ENCODE measurements at regions not wholly inside any gene's neighbourhood (a gene's known extent, or its start where the extent isn't known, plus 50 kb on each side); places are given as distances from the start of the nearest gene placed in this dataset.

- H3K9me3 ChIP-seq (replicated peaks; ENCODE audit: control insufficient read depth, insufficient read depth, low read length), result no peaks in the 10 kb centered on the region
- no peak overlapping the region for H2AFZ ChIP-seq (ENCODE audit: low read depth, low read length)
- H3K79me2 ChIP-seq (ENCODE audit: control insufficient read depth, insufficient read depth, low read length), result no peaks in the 10 kb centered on the region
- intact Hi-C loops (cut with micrococcal nuclease), result no loop called here
- POLR2A ChIA-PET, result no interaction called here
- no peak overlapping the region for H3K27ac ChIP-seq (ENCODE audit: insufficient read depth, low read depth, low read length)
- no peak for DNase-seq (ENCODE audit: low read depth, low spot score)
- H3K27me3 ChIP-seq (ENCODE audit: control insufficient read depth in 2 of 2, insufficient read depth in 2 of 2, low read length in 2 of 2), result no peaks in the 10 kb centered on the region
- no peak for TF ChIP-seq JUN (IDR thresholded peaks at IDR 0.05; ENCODE audit: borderline replicate concordance, insufficient read depth, insufficient read length, low read depth)
- TF ChIP-seq POLR2AphosphoS5 (IDR thresholded peaks at IDR 0.05; ENCODE audit: insufficient read depth, low read depth, low read length), result no peak
- TF ChIP-seq CTCF (IDR thresholded peaks at IDR 0.05; ENCODE audit: extremely low read depth in 1 of 2, insufficient read depth in 1 of 2, low read depth in 1 of 2, low read length in 2 of 2), result no peak
- TF ChIP-seq MAX (IDR thresholded peaks at IDR 0.05; ENCODE audit: insufficient read depth, insufficient read length), result no peak
- dilution Hi-C loops (cut with MboI; ENCODE audit: extremely low pct_ligation_motif_present, low sequenced_read_pairs), result no loop called here
- no peaks in the 10 kb centered on the region for H3K36me3 ChIP-seq (ENCODE audit: control insufficient read depth in 2 of 2, extremely low read depth in 1 of 2, insufficient read depth in 2 of 2, low read length in 2 of 2)
- H4K20me1 ChIP-seq (replicated peaks; ENCODE audit: control insufficient read depth, extremely low read depth, insufficient read depth, low read length), result no peaks in the 10 kb centered on the region
- H3K9ac ChIP-seq (replicated peaks; ENCODE audit: extremely low read depth, insufficient read depth, low read length), result no peak overlapping the region
- no peak overlapping the region for H3K4me3 ChIP-seq (replicated peaks in 1 of 3; ENCODE audit: insufficient read depth in 1 of 3, low read depth in 1 of 3, low read length in 3 of 3)
- no TSS peak for BruUV-seq (replicated peaks)
- no peak overlapping the region for H3K4me2 ChIP-seq (ENCODE audit: insufficient read depth, low read length)
- CTCF ChIA-PET, result no interaction called here
- H3K4me1 ChIP-seq (ENCODE audit: control insufficient read depth, extremely low read depth, insufficient read depth, low read length), result no peaks in the 10 kb centered on the region
- H3K9me1 ChIP-seq (replicated peaks; ENCODE audit: control insufficient read depth, extremely low read depth, insufficient read depth, low read length), result no peaks in the 10 kb centered on the region
- peak; percentile 4 for FAIRE-seq
Measured at GRCh38 chrX:53743244-53743643, 56.7 kb upstream of the HUWE1 start.

GRCh38 chrX:53738370-53738906 is 51.9 kb upstream of the HUWE1 start:
- Histone ChIP-seq H3K27ac (ENCODE audit: insufficient read depth, low read depth, low read length) (no peak overlapping the region), H2AFZ (ENCODE audit: low read depth, low read length) (no peak overlapping the region), H3K36me3 (ENCODE audit: control insufficient read depth in 2 of 2, extremely low read depth in 1 of 2, insufficient read depth in 2 of 2, low read length in 2 of 2) (no peaks in the 10 kb centered on the region), H3K4me3 (replicated peaks in 1 of 3; ENCODE audit: insufficient read depth in 1 of 3, low read depth in 1 of 3, low read length in 3 of 3) (no peak overlapping the region), H3K4me1 (ENCODE audit: control insufficient read depth, extremely low read depth, insufficient read depth, low read length) (no peaks in the 10 kb centered on the region), H4K20me1 (replicated peaks; ENCODE audit: control insufficient read depth, extremely low read depth, insufficient read depth, low read length) (no peaks in the 10 kb centered on the region), H3K79me2 (ENCODE audit: control insufficient read depth, insufficient read depth, low read length) (no peaks in the 10 kb centered on the region), H3K9me3 (replicated peaks; ENCODE audit: control insufficient read depth, insufficient read depth, low read length) (no peaks in the 10 kb centered on the region), H3K4me2 (ENCODE audit: insufficient read depth, low read length) (no peak overlapping the region), H3K9me1 (replicated peaks; ENCODE audit: control insufficient read depth, extremely low read depth, insufficient read depth, low read length) (no peaks in the 10 kb centered on the region), H3K9ac (replicated peaks; ENCODE audit: extremely low read depth, insufficient read depth, low read length) (no peak overlapping the region), H3K27me3 (ENCODE audit: control insufficient read depth in 2 of 2, insufficient read depth in 2 of 2, low read length in 2 of 2) (no peaks in the 10 kb centered on the region)
- TF ChIP-seq EZH2 (IDR thresholded peaks at IDR 0.05; ENCODE audit: borderline replicate concordance, low read depth, low read length, severe bottlenecking) (no peak), MAX (IDR thresholded peaks at IDR 0.05; ENCODE audit: insufficient read depth, insufficient read length) (no peak), FOS (IDR thresholded peaks at IDR 0.05; ENCODE audit: borderline replicate concordance, insufficient read depth, low read length) (no peak)
- FAIRE-seq (no peak), DNase-seq (ENCODE audit: low read depth, low spot score) (no peak)
- CTCF ChIA-PET, result no interaction called here
- intact Hi-C loops (cut with micrococcal nuclease) (no loop called here), dilution Hi-C loops (cut with MboI; ENCODE audit: extremely low pct_ligation_motif_present, low sequenced_read_pairs) (no loop called here)
- no TSS peak for BruUV-seq (replicated peaks)
- POLR2A ChIA-PET, result no interaction called here

Measured in endothelial cell of umbilical vein (primary cell).